Adrenal gland (tissue), 9 donors: ENCODE measurements at regions not wholly inside any gene's neighbourhood (a gene's known extent, or its start where the extent isn't known, plus 50 kb on each side); places are given as distances from the start of the nearest gene placed in this dataset.

Experiments
- DNase-seq, 7 donors: peaks; one replicate each; pipeline ENCODE4 v3.0.0-alpha.2; 2019 to 2020
- H3K27ac ChIP-seq, 5 donors: fragments of 200-600 bp; sonication (generic) in 4 of 5; 1 replicate in 3 of 5; 2 replicates in 2 of 5; pipeline versions ENCODE4 v1.5.1 to v1.8.0; 2016 to 2020; ENCODE audit warnings: mild to moderate bottlenecking in 1 of 5
- H3K27me3 ChIP-seq: fragments of 200-600 bp; 2 replicates; pipeline ENCODE4 v1.8.0; 2021
- H3K36me3 ChIP-seq, 2 donors: fragments of 200-600 bp; replicated peaks in 1 of 2; 1 replicate in 1 of 2; 2 replicates in 1 of 2; pipeline versions ENCODE4 v1.5.1 to v1.8.0; 2018 to 2022
- H3K4me1 ChIP-seq, 2 donors: fragments of 200-600 bp; replicated peaks in 1 of 2; 1 replicate in 1 of 2; 2 replicates in 1 of 2; pipeline versions ENCODE4 v1.5.1 to v1.8.0; 2018 to 2021
- H3K4me3 ChIP-seq, 4 donors: fragments of 200-600 bp; sonication (generic) in 3 of 4; one replicate each; pipeline ENCODE4 v1.5.1; 2016 to 2018
- H3K9me3 ChIP-seq, 3 donors: fragments of 200-600 bp; sonication (generic) in 1 of 3; replicated peaks in 1 of 3; 1 replicate in 2 of 3; 2 replicates in 1 of 3; pipeline versions ENCODE4 v1.5.1 to v1.8.0; 2016 to 2021
- POLR2A ChIP-seq, 2 donors: fragments of 450-650 bp; IDR thresholded peaks; one replicate each; pipeline ENCODE4 v1.6.1; 2017; ENCODE audit warnings: antibody characterized with exemption in 2 of 2, mild to moderate bottlenecking in 2 of 2, moderate library complexity in 1 of 2
- WGBS, 4 donors: extraction: QIAGEN DNeasy Blood & Tissue Kit in 2 of 4; methylation state at CpG; one replicate each; pipeline versions ENCODE4 v1.1.5 to v1.1.7; 2013 to 2017; 5-methylcytosine and 5-hydroxymethylcytosine counted together
- intact Hi-C, 2 donors: fragments of 100-400 bp; cut with DNase I; formaldehyde crosslinking; loops; one replicate each; pipeline versions ENCODE4 v1.14.1 to v1.15.0; 2022 to 2023
- TF ChIP-seq, protein P1 (sequence below), 6 experiments: fragments of 450-650 bp in 4 of 6; fragments of 200-600 bp in 2 of 6; sonication (generic) in 1 of 6; IDR thresholded peaks; 1 replicate in 5 of 6; 2 replicates in 1 of 6; pipeline versions ENCODE4 v1.5.1 to v1.8.0; 2016 to 2021; ENCODE audit warnings: antibody characterized with exemption in 6 of 6, mild to moderate bottlenecking in 2 of 6, moderate library complexity in 1 of 6
- donor health status: healthy with polysubstance abuse.
- donor health status: Bipolar disorder and iron deficiency.
- donor health status: DM: yes; HTN: yes; CAD: no.
- donor health status: DM: no; HTN: no; CAD: no.
- donor health status: DM: no; HTN: no; CAD: no.

GRCh38 chrX:131910586-131910985 is 112.5 kb upstream of the STK26 start:
- H3K36me3 ChIP-seq, result no peaks in the 10 kb centered on the region
- DNase-seq, result no peak
- H3K4me3 ChIP-seq, result no peak overlapping the region
- peaks cover 20% of the 10 kb centered on the region for H3K27me3 ChIP-seq
- no peaks in the 10 kb centered on the region for H3K9me3 ChIP-seq
- no peak overlapping the region for H3K27ac ChIP-seq
- intact Hi-C loops, result no loop called here
- WGBS, 4 donors, result 23 to 55% (median 40%) methylated on average over 1 of the region's 1 CpG
- TF ChIP-seq, protein P1, sequence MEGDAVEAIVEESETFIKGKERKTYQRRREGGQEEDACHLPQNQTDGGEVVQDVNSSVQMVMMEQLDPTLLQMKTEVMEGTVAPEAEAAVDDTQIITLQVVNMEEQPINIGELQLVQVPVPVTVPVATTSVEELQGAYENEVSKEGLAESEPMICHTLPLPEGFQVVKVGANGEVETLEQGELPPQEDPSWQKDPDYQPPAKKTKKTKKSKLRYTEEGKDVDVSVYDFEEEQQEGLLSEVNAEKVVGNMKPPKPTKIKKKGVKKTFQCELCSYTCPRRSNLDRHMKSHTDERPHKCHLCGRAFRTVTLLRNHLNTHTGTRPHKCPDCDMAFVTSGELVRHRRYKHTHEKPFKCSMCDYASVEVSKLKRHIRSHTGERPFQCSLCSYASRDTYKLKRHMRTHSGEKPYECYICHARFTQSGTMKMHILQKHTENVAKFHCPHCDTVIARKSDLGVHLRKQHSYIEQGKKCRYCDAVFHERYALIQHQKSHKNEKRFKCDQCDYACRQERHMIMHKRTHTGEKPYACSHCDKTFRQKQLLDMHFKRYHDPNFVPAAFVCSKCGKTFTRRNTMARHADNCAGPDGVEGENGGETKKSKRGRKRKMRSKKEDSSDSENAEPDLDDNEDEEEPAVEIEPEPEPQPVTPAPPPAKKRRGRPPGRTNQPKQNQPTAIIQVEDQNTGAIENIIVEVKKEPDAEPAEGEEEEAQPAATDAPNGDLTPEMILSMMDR (IDR thresholded peaks at IDR 0.05), result no peak
- no peak for TF ChIP-seq POLR2A (IDR thresholded peaks at IDR 0.05)
- H3K4me1 ChIP-seq, result no peaks in the 10 kb centered on the region

GRCh38 chrX:131915488-131915887 is 107.6 kb upstream of the STK26 start:
- H3K27me3 ChIP-seq, result peaks cover 42% of the 10 kb centered on the region
- TF ChIP-seq POLR2A (IDR thresholded peaks at IDR 0.05), result no peak
- TF ChIP-seq, protein P1 (IDR thresholded peaks at IDR 0.05), result no peak

DNA sequence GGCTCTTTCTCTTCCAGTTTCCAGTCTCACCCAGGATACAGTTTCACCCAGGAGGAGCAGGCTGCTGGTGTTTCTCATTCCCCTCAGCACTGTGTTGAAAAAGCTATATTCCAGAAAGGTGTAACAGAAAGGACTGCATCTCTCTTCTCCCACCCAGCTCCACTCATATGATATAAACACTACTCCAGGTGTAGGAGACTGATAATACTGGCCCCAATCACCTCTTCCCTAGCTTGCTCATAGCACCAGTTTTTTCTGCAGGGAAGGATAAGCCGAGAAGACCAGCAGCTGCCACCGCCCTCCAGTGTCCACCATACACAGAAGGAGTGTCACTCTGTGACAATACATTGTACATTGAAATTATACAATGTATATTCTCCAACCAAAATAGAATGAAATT is 105.5 kb upstream of the STK26 start:
- H3K27ac ChIP-seq, result no peak overlapping the region
- no peaks in the 10 kb centered on the region for H3K9me3 ChIP-seq
- WGBS, 4 donors, result 70 to 93% (median 79%) methylated on average over 2 of the region's 2 CpGs
- H3K27me3 ChIP-seq, result peaks cover 39% of the 10 kb centered on the region
- DNase-seq, result no peak
- TF ChIP-seq POLR2A (IDR thresholded peaks at IDR 0.05), result no peak
- TF ChIP-seq, protein P1 (IDR thresholded peaks at IDR 0.05), result no peak
- no peaks in the 10 kb centered on the region for H3K36me3 ChIP-seq
- no peak overlapping the region for H3K4me3 ChIP-seq
- intact Hi-C loops, result no loop called here
- no peaks in the 10 kb centered on the region for H3K4me1 ChIP-seq

More at GRCh38 chrX:131915488-131915887, 107.6 kb upstream of the STK26 start:
- 51 to 75% (median 69%) methylated on average over 3 of the region's 3 CpGs for WGBS, 4 donors
- DNase-seq, result no peak
- Histone ChIP-seq H3K27ac (no peak overlapping the region), H3K4me1 (no peaks in the 10 kb centered on the region), H3K36me3 (no peaks in the 10 kb centered on the region), H3K4me3 (no peak overlapping the region), H3K9me3 (no peaks in the 10 kb centered on the region)
- intact Hi-C loops, result no loop called here

DNA sequence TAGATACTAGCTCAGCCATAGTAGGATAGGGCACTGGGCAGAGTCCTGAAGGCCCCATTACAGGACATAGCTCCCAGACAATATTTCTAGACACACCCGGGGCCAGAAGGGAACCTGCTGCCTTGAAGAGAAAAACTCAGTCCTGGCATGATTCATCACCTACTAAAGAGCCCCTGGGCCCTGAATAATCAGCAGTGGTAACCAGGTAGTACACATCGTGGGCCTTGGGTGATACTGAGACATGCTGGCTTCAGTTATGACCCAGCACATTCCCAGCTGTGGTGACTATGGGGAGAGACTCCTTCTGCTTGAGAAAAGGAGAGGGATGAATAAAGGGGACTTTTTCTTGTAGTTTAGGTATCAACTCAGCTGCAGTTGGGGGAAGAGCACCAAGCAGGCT is 104.3 kb upstream of the STK26 start:
- Histone ChIP-seq H3K27ac (no peak overlapping the region), H3K4me1 (no peaks in the 10 kb centered on the region), H3K4me3 (no peak overlapping the region), H3K27me3 (peaks cover 44% of the 10 kb centered on the region), H3K36me3 (no peaks in the 10 kb centered on the region), H3K9me3 (no peaks in the 10 kb centered on the region)
- no peak for DNase-seq
- 63 to 80% (median 75%) methylated on average over 2 of the region's 2 CpGs; no CpG with 5 or more reads in 1 of the 4 donors for WGBS, 4 donors
- no peak for TF ChIP-seq POLR2A (IDR thresholded peaks at IDR 0.05)
- TF ChIP-seq, protein P1 (IDR thresholded peaks at IDR 0.05), result no peak
- intact Hi-C loops, result no loop called here
